Activated naive CD8-positive, alpha-beta T cell treated with anti-CD3 and anti-CD28 coated beads, Interleukin-2, amount 10 ng/mL, durations not matched to agents 7 days and 5 days (primary cell): ENCODE measurements at regions not wholly inside any gene's neighbourhood (a gene's known extent, or its start where the extent isn't known, plus 50 kb on each side); places are given as distances from the start of the nearest gene placed in this dataset.
"Not testable (repeated sequence)": the region's sequence is repeated elsewhere in the genome, so short reads cannot be mapped to it uniquely, and the experiment has no call there.

ENCODE experiments used
- ATAC-seq: fragments of 150-1000 bp; cut with Tn5 transposase; one replicate; pipeline ENCODE4 v1.10.0; 2021; ENCODE audit warnings: low read depth, moderate library complexity
- POLR2A ChIA-PET: fragments of 350-600 bp; sonication (Branson Sonifier 250); formaldehyde crosslinking; loops from one replicate; lab custom pipeline; 2021; ENCODE audit warnings: antibody characterized with exemption; lab: Charles Lee
- DNase-seq: peaks from one replicate; pipeline ENCODE4 v3.0.0; 2021
- H3K27ac Mint-ChIP-seq: one replicate; pipeline ENCODE4 v1.8.0; 2022; ENCODE audit warnings: mild to moderate bottlenecking, mixed read lengths
- H3K27me3 Mint-ChIP-seq: one replicate; pipeline ENCODE4 v1.8.0; 2022; ENCODE audit warnings: mild to moderate bottlenecking, moderate library complexity, mixed read lengths
- H3K36me3 Mint-ChIP-seq: one replicate; pipeline ENCODE4 v1.8.0; 2021; ENCODE audit warnings: mild to moderate bottlenecking, mixed read lengths
- H3K4me1 Mint-ChIP-seq: one replicate; pipeline ENCODE4 v1.8.0; 2021; ENCODE audit warnings: mixed read lengths
- H3K4me3 Mint-ChIP-seq: one replicate; pipeline ENCODE4 v1.8.0; 2022; ENCODE audit warnings: mild to moderate bottlenecking, moderate library complexity, mixed read lengths
- H3K9me3 Mint-ChIP-seq: one replicate; pipeline ENCODE4 v1.8.0; 2021; ENCODE audit warnings: mixed read lengths

- POLR2A ChIA-PET = no interaction called here
- DNase-seq (no peak), ATAC-seq (no peak)
- no peaks in the 10 kb centered on the region for H3K36me3 Mint-ChIP-seq
- H3K27ac Mint-ChIP-seq = no peak overlapping the region
- no peak overlapping the region for H3K4me3 Mint-ChIP-seq
- H3K4me1 Mint-ChIP-seq = no peaks in the 10 kb centered on the region
- H3K27me3 Mint-ChIP-seq = no peaks in the 10 kb centered on the region
- H3K9me3 Mint-ChIP-seq = peaks cover 9% of the 10 kb centered on the region
Measured at GRCh38 chr7:138249975-138250374, 173.7 kb downstream of the AKR1D1 start.

GRCh38 chr7:138252666-138253065 is 176.4 kb downstream of the AKR1D1 start:
- ATAC-seq, H3K4me1 Mint-ChIP-seq, H3K36me3 Mint-ChIP-seq, POLR2A ChIA-PET, H3K4me3 Mint-ChIP-seq, H3K9me3 Mint-ChIP-seq, H3K27me3 Mint-ChIP-seq, DNase-seq, H3K27ac Mint-ChIP-seq: not testable (repeated sequence)

- DNase-seq (no peak), ATAC-seq (no peak)
- Mint-ChIP-seq H3K9me3 (peaks cover 4% of the 10 kb centered on the region), H3K4me3 (no peak overlapping the region), H3K27ac (no peak overlapping the region), H3K27me3 (peaks cover 2% of the 10 kb centered on the region), H3K4me1 (no peaks in the 10 kb centered on the region), H3K36me3 (no peaks in the 10 kb centered on the region)
- POLR2A ChIA-PET = no interaction called here
Measured at GRCh38 chr7:138254444-138254843, 178.2 kb downstream of the AKR1D1 start.

- Mint-ChIP-seq H3K27me3 (peaks cover 2% of the 10 kb centered on the region), H3K4me1 (no peaks in the 10 kb centered on the region), H3K9me3 (peaks cover 4% of the 10 kb centered on the region), H3K27ac (no peak overlapping the region), H3K4me3 (no peak overlapping the region), H3K36me3 (no peaks in the 10 kb centered on the region)
- ATAC-seq (no peak), DNase-seq (no peak)
- POLR2A ChIA-PET = no interaction called here
Measured at GRCh38 chr7:138257459-138258196, 181.4 kb downstream of the AKR1D1 start.

- H3K4me1 Mint-ChIP-seq = no peaks in the 10 kb centered on the region
- H3K36me3 Mint-ChIP-seq = no peaks in the 10 kb centered on the region
- POLR2A ChIA-PET = no interaction called here
- DNase-seq (no peak), ATAC-seq (no peak)
- H3K9me3 Mint-ChIP-seq = peaks cover 3% of the 10 kb centered on the region
- no peak overlapping the region for H3K27ac Mint-ChIP-seq
- no peak overlapping the region for H3K4me3 Mint-ChIP-seq
- H3K27me3 Mint-ChIP-seq = peaks cover 2% of the 10 kb centered on the region
Measured at GRCh38 chr7:138258197-138258559, 181.9 kb downstream of the AKR1D1 start.

- H3K4me3 Mint-ChIP-seq = no peak overlapping the region
Measured at GRCh38 chr7:138259675-138260074, 183.4 kb downstream of the AKR1D1 start.

GRCh38 chr7:138267934-138268333 is 191.7 kb downstream of the AKR1D1 start:
- POLR2A ChIA-PET = no interaction called here
- H3K4me1 Mint-ChIP-seq = no peaks in the 10 kb centered on the region
- no peaks in the 10 kb centered on the region for H3K9me3 Mint-ChIP-seq
- no peaks in the 10 kb centered on the region for H3K36me3 Mint-ChIP-seq
- DNase-seq (no peak), ATAC-seq (no peak)
- H3K27ac Mint-ChIP-seq = no peak overlapping the region
- no peak overlapping the region for H3K4me3 Mint-ChIP-seq
- H3K27me3 Mint-ChIP-seq = peaks cover 2% of the 10 kb centered on the region

More at GRCh38 chr7:138259675-138260074, 183.4 kb downstream of the AKR1D1 start:
- DNase-seq (no peak), ATAC-seq (no peak)
- peaks cover 3% of the 10 kb centered on the region for H3K27me3 Mint-ChIP-seq
- no peak overlapping the region for H3K27ac Mint-ChIP-seq
- H3K36me3 Mint-ChIP-seq = no peaks in the 10 kb centered on the region
- H3K4me1 Mint-ChIP-seq = no peaks in the 10 kb centered on the region
- POLR2A ChIA-PET = no interaction called here
- H3K9me3 Mint-ChIP-seq = no peaks in the 10 kb centered on the region

- Mint-ChIP-seq H3K27me3 (peaks cover 2% of the 10 kb centered on the region), H3K4me3 (no peak overlapping the region), H3K27ac (no peak overlapping the region), H3K9me3 (no peaks in the 10 kb centered on the region), H3K36me3 (no peaks in the 10 kb centered on the region), H3K4me1 (no peaks in the 10 kb centered on the region)
- POLR2A ChIA-PET = no interaction called here
- ATAC-seq = no peak
- DNase-seq = no peak
Measured at GRCh38 chr7:138276891-138277290, 183.2 kb upstream of the TRIM24 start.

GRCh38 chr7:138278601-138279000 is 181.5 kb upstream of the TRIM24 start:
- peaks cover 1% of the 10 kb centered on the region for H3K27me3 Mint-ChIP-seq
- no peaks in the 10 kb centered on the region for H3K9me3 Mint-ChIP-seq
- no peak overlapping the region for H3K4me3 Mint-ChIP-seq
- no peak for DNase-seq
- ATAC-seq = no peak
- H3K36me3 Mint-ChIP-seq = no peaks in the 10 kb centered on the region
- POLR2A ChIA-PET = no interaction called here
- H3K4me1 Mint-ChIP-seq = no peaks in the 10 kb centered on the region
- H3K27ac Mint-ChIP-seq = no peak overlapping the region

GRCh38 chr7:138282997-138283396 is 177.1 kb upstream of the TRIM24 start:
- no peak overlapping the region for H3K27ac Mint-ChIP-seq
- no peaks in the 10 kb centered on the region for H3K36me3 Mint-ChIP-seq
- no peaks in the 10 kb centered on the region for H3K27me3 Mint-ChIP-seq
- POLR2A ChIA-PET = no interaction called here
- no peaks in the 10 kb centered on the region for H3K9me3 Mint-ChIP-seq
- no peaks in the 10 kb centered on the region for H3K4me1 Mint-ChIP-seq
- ATAC-seq (no peak), DNase-seq (no peak)
- no peak overlapping the region for H3K4me3 Mint-ChIP-seq

- H3K4me3 Mint-ChIP-seq = no peak overlapping the region
- peaks cover 2% of the 10 kb centered on the region for H3K9me3 Mint-ChIP-seq
- H3K27me3 Mint-ChIP-seq = no peaks in the 10 kb centered on the region
- ATAC-seq (no peak), DNase-seq (no peak)
- no peaks in the 10 kb centered on the region for H3K36me3 Mint-ChIP-seq
- POLR2A ChIA-PET = no interaction called here
- H3K27ac Mint-ChIP-seq = no peak overlapping the region
- no peaks in the 10 kb centered on the region for H3K4me1 Mint-ChIP-seq
Measured at GRCh38 chr7:138285129-138285528, 174.9 kb upstream of the TRIM24 start.

GRCh38 chr7:138286846-138287245 is 173.2 kb upstream of the TRIM24 start:
- ATAC-seq (no peak), DNase-seq (no peak)
- Mint-ChIP-seq H3K4me1 (no peaks in the 10 kb centered on the region), H3K9me3 (peaks cover 5% of the 10 kb centered on the region), H3K36me3 (no peaks in the 10 kb centered on the region), H3K4me3 (no peak overlapping the region), H3K27me3 (no peaks in the 10 kb centered on the region), H3K27ac (no peak overlapping the region)
- POLR2A ChIA-PET = no interaction called here

GRCh38 chr7:138287549-138287948 is 172.5 kb upstream of the TRIM24 start:
- Mint-ChIP-seq H3K27ac (no peak overlapping the region), H3K4me3 (no peak overlapping the region), H3K4me1 (no peaks in the 10 kb centered on the region), H3K9me3 (peaks cover 7% of the 10 kb centered on the region), H3K27me3 (no peaks in the 10 kb centered on the region), H3K36me3 (no peaks in the 10 kb centered on the region)
- DNase-seq (no peak), ATAC-seq (no peak)
- POLR2A ChIA-PET = no interaction called here

GRCh38 chr7:138289082-138289481 is 171.0 kb upstream of the TRIM24 start:
- Mint-ChIP-seq H3K9me3 (peaks cover 7% of the 10 kb centered on the region), H3K4me3 (no peak overlapping the region), H3K27ac (no peak overlapping the region), H3K4me1 (no peaks in the 10 kb centered on the region), H3K36me3 (no peaks in the 10 kb centered on the region), H3K27me3 (no peaks in the 10 kb centered on the region)
- POLR2A ChIA-PET = no interaction called here
- DNase-seq (no peak), ATAC-seq (no peak)
